COR-L47 (cell line): ENCODE measurements at regions not wholly inside any gene's neighbourhood (a gene's known extent, or its start where the extent isn't known, plus 50 kb on each side); places are given as distances from the start of the nearest gene placed in this dataset.
"Not testable (repeated sequence)": the region's sequence is repeated elsewhere in the genome, so short reads cannot be mapped to it uniquely, and the experiment has no call there.

ENCODE experiments used
- DNase-seq: peaks from one replicate; lab custom pipeline; 2025; lab: John Stamatoyannopoulos, UW

DNA sequence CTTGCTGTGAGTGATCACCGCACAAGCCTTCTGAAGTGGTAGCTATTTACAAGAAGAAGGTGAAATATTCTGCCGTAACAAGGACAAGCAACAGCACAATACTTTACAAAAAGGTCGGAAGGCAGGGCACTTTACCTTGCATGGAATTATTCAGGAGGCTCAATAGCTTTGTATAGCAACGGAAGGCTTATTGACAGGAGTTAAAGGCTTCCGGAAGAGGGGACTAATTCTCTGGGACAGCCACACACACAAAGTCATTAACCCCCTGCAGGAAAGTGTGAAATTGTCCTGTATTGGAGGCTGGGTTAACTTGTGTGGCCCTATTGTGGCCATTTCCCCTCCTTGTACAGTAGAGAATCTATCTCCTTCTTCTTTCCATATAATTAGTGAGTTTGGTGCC, 199.3 kb upstream of the SEMA6A start:
- no peak for DNase-seq

DNA sequence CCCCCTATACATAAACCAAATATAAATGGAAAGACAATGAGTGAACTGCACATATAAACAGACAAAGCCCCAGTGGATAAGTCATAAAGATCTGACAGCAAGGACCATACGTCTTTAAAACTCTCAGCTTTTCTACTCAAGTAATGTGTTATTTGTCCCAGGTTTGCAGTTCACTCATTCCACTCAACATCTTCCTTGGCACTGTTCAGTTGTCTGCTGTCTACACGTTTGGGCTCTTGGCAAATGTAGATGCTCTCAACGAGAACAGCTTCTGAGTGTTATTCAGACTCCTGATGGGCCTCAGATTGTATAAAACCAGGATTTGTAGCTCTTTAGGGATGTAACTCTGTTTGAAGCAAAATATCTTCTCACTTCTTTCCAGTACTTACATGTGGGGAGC, 198.2 kb upstream of the SEMA6A start:
- DNase-seq, result no peak

DNA sequence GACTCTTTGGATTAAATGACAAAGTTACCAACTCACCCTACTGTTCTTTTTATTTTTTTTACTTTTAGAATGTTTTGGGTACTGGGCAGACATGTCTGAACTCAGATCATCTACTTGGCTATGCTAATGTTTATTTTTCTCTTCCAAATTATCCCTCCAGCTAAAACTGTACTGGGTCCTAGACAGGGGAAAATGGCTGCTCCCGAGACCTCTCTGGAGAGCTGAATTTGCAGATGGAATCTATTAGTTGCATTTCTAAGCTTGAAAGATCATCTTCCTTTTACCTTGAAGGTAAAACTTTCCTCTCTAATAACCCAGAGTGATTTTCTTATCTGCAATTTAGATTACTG, 197.5 kb upstream of the SEMA6A start:
- no peak for DNase-seq

DNA sequence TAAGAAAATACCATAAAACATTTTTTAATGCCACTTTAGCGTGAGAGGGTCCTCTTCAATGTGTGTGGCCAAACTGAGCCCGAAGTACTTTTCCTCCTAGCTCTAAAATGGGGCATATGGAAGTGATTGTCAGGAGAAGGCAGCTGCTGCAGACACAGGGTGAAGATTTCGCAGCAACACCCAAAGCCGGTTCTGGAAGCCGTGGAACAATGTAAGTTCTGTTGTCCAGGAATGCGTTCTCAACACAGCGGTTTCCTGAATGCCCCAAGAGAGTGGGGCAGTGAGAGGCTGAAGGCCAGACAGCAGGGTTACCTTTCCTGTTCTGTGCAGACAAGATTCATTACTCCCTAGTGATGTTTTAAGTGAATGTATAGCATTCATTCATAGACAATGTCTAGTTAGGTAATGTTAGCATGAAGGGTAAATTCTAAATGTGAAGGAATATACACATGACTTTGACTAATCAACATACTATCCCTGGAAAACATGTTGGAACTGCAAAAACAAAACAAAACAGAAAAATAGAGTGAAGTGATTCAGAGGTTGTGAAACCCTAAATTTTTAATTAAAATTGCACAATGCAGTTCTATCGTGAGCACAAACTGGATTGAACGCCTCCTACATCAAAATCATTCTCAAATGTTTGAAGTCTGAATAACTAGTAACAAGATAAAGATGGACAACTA, 197.0 kb upstream of the SEMA6A start:
- DNase-seq, result no peak

DNA sequence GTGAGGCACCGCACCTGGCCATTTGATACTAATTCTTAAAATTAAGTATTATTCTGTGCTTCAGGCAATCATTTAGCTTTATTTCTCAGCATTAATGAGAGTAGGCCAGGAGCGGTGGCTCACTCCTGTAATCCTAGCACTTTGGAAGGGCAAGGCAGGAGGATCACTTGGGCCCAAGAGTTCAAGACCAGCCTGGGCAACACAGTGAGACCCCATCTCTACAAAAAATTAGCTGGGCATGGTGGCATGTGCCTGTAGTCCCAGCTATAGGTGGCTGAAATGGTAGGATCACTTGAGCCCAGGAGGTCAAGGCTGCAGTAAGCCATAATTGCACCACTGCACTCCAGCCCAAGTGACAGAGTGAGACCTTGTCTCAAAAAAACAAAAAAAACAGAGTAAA, 195.3 kb upstream of the SEMA6A start:
- DNase-seq, result not testable (repeated sequence)

DNA sequence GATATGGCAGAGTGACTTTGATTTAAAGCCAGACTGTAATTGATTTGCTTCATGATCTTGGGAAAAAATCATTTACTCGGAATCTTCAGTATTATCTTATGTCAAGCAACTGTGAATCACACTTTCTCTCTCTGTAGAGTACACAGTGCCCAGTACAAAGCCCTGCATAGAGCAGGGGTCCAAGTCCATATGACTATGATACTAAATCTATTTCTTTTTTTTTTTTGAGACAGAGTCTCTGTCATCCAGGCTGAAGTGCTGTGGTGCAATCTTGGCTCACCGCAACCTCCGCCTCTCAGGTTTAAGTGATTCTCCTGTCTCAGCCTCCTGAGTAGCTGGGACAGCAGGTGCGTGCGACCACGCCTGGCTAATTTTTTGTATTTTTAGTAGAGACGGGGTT, 194.8 kb upstream of the SEMA6A start:
- DNase-seq, result no peak

DNA sequence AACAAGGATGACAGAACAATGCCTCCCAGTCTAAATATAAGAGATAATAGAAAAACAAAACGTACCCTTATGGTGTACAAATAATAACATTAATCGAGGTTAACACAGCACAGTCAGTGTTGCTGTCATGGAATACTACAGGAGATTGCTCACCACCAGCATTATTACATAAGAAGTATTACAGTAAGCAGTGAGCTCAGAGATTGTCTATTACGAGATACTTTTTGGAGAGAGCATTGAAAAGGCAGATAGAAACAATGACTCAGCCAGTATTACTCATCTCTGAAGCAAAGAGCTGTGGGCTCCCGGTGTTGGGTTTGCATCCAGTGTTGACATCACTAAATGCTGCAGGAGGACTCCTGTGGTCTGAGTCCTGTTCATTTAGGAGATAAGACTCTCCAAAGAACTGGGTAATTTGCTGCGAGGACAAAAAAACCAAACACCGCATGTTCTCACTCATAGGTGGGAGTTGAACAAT, 191.9 kb upstream of the SEMA6A start:
- DNase-seq, result no peak

DNA sequence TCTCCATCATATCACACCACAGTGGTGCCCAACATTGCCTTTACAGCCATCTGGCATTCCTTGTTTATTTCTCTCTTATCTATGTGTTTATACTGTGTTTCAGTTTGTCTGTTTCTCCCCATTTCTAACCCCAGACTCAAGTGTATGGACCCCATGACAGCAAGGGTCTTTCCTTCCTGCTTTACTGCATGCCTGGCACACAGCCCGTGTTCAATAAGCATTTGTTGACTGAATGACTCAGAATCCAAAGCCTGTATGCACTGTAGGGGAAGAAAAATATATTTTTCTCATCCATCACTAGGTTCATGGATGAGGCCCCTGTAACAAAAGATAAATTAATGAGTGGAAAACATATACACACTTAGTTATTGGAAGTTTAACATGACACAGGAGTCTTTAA, 190.8 kb upstream of the SEMA6A start:
- peak; percentile 7 for DNase-seq

DNA sequence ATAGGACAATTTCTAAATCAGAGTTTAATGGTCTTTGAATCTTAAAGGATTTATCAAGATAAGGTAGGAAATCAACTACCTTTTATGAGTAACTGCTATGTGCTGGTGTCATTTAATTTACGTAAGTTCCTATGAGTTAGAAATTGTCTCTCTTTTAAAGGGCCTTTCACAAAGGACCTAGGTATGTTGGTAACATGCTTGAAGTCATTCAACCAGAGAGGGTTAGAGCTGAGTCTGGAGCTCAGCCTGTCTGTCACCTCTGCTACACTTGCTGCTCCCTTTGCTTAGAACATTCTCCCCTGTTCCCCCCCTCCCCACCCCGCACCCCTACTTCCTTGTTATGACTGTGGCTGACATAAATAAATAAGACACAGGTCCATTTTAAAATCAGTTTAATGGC, 190.3 kb upstream of the SEMA6A start:
- no peak for DNase-seq

DNA sequence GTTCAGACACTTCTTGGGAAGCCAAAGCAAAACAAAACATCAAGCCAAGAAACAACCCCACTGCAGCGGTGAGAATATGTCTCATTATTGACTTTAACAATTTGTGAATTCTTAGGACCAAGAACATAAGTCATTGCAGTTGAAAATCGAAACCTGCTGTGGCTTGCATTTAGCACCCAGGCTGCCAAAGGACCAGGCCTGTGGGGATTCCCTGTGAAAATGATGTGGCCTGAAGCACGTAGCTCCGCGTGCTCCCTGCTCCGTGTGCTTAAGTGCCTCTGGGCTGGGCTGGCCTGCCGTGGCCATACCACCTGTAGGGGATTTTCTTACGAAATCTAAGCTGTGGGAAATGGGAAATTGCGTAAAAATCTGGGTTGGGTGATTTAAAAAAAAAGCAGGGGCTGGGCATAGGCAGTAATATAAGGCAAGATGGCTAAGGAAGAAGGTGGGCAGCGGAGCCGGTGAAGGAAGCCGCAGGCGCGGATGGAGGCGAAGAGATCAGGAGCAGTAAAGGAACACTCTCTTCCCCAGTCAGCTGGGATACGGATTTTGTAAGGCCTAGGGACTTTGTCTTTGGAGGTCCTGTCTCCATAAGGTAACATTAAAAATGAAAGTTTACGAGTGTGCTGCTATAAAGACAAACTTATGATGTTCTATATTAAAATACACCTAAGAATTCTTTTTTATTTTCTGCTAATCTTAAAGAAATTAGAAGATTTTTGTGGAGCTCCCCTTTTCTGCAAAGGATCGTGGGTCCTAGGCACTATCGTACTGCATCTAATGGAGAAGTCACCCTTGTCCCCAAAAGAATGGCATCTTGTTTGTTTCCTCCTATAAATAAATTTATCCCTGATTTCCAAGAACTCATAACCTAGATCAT, 189.6 kb upstream of the SEMA6A start:
- DNase-seq, result no peak

DNA sequence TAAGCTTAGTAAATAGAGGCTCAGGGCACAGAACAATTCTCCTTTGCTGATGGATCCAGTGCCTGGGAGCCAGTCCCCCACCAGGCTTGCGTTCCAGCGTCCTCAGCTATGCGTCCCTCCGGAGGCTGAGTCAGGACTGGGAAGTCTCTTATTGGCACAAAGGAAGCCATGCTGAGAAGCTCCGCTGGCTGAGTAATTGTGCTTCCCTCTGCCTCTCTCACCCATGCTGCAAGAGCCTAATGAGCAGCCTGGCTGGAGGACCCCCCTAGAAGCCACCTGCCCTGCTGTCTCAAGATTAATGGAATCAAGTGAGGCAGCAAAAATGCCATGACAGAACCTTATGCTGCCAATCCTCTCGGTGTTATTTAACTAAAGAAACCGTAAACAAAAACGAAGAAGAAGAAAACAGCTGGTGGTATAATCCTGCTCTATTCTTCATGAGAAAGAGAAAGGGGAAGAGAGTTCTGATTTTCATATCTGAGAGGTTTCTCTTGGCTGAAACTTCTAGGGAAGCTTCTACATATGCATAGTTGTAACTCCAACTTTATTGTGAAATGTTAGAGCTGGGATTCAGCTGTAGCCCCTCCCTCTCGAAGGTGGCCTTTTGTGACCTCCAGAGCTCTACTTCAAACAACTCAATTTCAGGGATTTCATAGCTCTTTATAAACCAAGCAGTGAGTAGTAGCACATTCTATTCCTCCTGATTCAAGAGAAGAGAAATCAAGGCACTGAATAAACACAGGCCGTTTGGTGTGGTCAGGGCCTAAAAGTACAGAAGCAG, 185.4 kb upstream of the SEMA6A start:
- DNase-seq, result peak; percentile 36

DNA sequence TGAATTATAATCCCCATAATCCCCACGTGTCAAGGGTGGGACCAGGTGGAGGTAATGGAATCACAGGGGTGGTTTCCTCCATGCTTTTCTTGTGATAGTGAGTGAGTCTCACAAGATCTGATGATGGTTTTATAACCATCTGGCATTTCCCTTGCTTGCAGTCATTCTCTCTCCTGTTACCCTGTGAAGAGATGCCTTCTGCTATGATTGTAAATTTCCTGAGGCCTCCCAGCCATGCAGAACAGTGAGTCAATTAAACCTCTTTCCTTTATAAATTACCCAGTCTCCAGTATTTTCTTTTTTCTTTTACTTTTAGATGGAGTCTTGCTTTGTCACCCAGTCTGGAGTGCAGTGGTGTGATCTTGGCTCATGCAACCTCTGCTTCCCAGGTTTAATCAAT, 182.7 kb upstream of the SEMA6A start:
- no peak for DNase-seq

DNA sequence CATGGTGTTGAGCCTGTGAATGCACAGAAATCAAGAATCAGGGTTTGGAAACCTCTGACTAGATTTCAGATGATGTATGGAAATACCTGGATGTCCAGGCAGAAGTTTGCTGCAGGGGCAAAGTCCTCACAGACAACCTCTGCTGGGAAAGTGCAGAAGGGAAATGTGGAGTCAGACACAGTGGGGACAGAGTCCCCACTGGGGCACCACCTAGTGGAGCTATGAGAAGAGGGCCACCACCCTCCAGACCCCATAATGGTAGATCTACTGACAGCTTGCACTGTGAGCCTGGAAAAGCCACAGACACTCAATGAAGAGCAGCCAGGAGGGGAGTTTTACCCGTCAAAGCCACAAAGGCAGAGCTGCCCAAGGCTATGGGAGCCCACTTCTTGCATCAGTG, 181.9 kb upstream of the SEMA6A start:
- DNase-seq, result no peak

DNA sequence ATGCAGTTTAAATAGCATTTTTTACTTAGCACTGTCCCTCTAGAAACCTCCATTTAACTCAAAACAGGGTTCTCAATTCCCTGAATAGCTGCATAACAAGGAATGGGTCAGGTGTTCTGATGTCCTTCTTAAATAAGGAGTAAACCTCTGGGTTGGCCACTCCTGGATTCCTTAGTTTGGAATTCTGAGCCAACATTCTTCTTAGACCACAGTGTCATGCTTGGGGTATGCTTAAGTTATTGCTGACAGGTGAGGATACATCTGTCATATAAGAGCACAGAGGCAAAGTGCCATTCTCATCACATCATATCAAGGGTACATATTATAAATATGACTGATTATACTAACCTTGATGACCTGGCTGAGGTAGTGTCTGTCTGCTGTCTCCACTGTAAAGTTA, 179.9 kb upstream of the SEMA6A start:
- no peak for DNase-seq

DNA sequence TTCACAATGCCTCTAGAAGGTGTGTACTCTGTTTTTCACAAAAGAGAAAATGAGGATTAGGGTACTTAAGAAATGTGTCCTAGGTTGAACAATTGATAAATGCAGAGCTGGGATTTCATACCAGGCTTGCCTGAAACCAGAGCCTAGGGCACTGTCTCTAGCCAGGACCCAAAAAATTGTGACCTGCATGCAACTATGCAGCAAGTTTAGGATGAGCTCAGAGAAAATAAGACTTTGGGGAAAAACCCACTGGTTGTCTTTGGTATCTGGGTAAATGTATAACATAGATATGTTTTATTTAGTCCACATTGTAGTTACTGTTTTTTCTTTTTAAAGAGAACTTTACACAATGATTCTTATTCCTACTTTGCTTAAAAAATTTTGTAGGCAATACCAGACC, 177.1 kb upstream of the SEMA6A start:
- DNase-seq, result no peak

DNA sequence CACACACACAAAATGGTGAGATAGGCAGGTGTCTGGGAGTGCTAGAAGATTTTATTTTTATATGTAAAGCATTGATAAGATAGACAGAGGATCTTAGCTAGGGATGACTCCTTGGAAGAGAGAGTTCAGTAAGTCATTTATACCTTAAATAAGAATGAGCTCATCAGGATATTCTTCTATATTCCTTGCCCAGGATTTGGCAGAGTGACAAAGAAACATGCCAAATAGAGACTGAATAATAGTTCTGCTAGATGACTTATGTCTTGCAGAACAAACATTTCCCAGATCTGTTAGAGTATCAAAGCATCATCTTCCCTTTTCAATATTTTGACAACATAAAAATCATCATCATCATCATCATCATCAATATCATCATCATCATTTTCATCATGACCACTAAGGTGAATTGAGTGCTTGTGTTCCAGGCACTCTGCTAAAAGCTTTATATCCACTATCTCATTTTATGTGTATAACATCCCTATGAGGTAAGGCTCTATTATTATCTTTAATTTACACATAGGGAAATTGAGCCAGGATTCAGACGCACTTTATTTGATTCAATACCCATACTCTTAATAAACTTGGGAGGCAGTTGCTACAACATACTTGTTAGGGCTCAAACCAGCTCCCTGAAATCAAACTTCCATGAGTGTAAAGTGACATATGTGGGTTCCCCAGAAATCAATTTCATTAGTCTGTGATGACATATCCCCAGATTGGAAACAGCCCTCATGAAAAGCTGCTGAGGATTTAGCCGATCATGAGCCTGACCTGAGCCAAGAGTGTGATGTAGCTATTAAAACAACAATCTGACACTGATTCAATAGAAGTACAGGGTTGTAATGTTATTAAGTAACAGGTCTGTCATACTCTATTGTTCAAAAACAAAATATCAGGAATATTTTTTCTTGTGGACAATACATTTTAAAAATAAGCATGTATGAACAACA, 176.3 kb upstream of the SEMA6A start:
- DNase-seq, result no peak

DNA sequence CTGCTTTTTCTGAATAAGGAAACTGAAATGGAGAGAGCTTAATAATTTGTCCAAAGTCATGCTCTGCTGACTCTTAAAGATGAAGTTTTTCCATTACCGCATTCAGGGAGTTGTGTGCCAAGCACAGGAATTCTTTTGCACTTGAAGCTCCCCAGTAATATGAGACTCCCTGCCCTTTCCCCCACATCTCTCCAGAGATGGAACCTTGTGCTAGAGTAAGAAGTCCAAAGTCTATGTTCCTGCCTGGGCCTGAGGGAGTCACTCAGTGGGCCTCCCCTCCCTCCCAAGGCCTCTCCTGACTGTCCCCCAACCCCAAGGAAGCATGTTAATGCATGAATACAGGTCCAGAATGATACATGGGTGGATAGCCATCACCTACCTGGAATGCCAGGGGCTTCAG, 173.3 kb upstream of the SEMA6A start:
- no peak for DNase-seq

DNA sequence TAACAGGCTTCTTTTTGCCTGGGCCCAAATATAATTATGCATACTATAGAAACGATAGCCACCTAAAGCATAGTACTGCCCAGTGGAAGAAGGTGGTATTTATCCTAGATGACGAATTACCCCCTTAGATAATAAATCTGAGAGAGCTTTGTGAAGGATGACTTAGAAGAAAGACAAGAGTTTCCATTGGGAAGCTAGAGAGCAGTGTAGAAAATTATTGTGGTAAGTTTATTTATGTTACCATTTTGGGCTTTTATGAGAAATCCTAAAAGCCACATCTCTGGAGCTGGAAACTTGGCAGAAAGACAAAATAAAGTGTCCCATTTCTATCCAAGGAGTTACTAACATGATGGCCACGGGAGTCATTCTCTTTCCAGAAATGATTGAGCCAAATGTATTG, 172.0 kb upstream of the SEMA6A start:
- no peak for DNase-seq

DNA sequence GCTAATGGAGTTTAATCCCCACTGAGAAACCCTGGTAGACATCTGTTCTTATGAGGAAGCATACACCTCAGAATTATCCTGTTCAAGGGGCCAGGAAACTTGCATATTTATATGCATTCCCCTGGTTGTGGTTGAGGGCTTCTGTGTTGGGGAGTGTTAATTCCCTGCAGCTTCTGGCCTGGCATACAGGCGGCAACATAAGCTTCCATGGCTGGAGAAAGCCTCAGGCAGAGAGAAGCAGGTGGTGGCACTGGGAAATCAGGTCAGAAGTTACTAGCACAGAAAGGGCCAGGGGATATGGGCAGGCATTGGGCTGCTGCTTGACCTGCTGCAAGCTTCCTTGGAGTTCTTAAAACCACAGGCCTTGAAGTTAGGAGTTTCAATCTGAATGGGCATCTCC, 166.1 kb upstream of the SEMA6A start:
- DNase-seq, result no peak

DNA sequence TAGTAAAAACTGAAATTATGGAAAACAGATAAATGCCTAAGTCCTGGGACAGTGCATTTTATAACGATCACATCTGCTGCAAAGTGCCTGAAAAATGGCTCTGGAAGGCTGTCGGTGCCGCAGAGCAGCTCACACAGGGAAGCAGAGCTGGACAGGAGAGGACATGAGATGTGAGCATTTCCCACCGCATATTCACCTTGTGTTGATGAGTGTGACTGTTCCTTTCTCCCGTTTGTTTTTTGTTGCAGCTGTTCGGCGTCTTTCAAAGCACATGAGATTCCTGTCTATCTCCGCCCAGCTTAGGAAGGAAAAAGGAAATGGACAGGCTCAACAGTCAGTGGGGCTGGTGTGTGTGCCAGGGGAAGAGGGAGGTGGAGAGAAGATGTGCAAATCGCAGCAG, 164.9 kb upstream of the SEMA6A start:
- DNase-seq, result no peak

DNA sequence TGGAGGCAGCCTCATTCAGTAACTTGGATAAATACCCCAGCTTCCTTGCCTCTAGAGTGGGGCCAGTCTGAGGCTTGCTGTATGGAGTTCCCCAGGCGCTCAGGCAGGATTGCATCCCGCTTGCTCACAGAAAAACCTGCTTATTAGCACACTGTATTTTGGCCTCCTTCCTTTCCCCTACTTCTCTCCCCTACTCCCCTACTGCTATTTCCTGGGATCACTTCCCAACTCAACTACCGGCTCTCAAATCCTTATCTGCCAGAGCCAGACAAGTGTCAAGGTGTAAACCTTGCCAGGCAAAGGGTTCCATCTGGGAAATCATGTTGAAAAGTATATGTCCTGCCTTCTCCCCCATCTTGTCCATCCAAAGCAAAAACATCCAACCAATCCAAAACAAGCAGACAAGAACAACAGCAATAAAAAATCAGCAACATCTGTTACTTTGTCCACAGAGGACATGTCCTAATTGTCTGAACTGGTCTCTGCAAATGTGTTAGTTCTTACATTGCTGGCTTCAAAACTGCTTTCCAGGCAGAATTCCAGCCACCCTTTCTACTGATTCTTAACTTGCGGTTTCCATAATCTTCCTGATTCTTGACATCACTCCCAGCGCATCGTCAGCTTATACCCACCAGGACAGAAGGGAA, 164.1 kb upstream of the SEMA6A start:
- no peak for DNase-seq
